ENCODE measurements at regions not wholly inside any gene's neighbourhood (a gene's known extent, or its start where the extent isn't known, plus 50 kb on each side); places are given as distances from the start of the nearest gene placed in this dataset.

GRCh38 chr1:200328379-200328778, 81.5 kb downstream of the ZNF281 start:
- TF ChIP-seq SUZ12 (IDR thresholded peaks at IDR 0.05; ENCODE audit: extremely low read depth, insufficient read depth, insufficient read length) = no peak
- no peak for TF ChIP-seq ZNF274 (IDR thresholded peaks at IDR 0.05; ENCODE audit: low read depth, low read length)
- TF ChIP-seq YY1 (IDR thresholded peaks at IDR 0.05; ENCODE audit: insufficient read depth, insufficient read length) = no peak
